ENCODE measurements at regions not wholly inside any gene's neighbourhood (a gene's known extent, or its start where the extent isn't known, plus 50 kb on each side); places are given as distances from the start of the nearest gene placed in this dataset.

GRCh38 chr2:7353571-7353970, 436.4 kb downstream of the RNF144A start:
- ChIA-PET CTCF (no interaction called here), POLR2A (no interaction called here)
- no peaks in the 10 kb centered on the region for H3K4me1 Mint-ChIP-seq (ENCODE audit: low read depth, unreplicated experiment)
- no peak for TF ChIP-seq CTCF (IDR thresholded peaks at IDR 0.05; ENCODE audit: insufficient read depth in 1 of 2, low read depth in 1 of 2, low read length in 1 of 2, severe bottlenecking in 1 of 2, unreplicated experiment in 1 of 2)
- DNase-seq = no peak
- no peaks in the 10 kb centered on the region for H3K4me1 ChIP-seq
- peaks cover 10% of the 10 kb centered on the region for H3K27me3 Mint-ChIP-seq (ENCODE audit: insufficient read depth, unreplicated experiment)
- BruUV-seq (replicated peaks) = no TSS peak
- no peaks in the 10 kb centered on the region for H3K36me3 ChIP-seq (ENCODE audit: control insufficient read depth, insufficient read depth, low read length)
- no peak overlapping the region for H3K4me3 ChIP-seq (ENCODE audit: low read depth, low read length)
- H3K9me3 Mint-ChIP-seq (ENCODE audit: unreplicated experiment) = no peaks in the 10 kb centered on the region
- H3K4me3 Mint-ChIP-seq (ENCODE audit: unreplicated experiment) = no peak overlapping the region
- intact Hi-C loops (cut with micrococcal nuclease; ENCODE audit: unreplicated experiment) = no loop called here
- no peaks in the 10 kb centered on the region for H3K36me3 Mint-ChIP-seq (ENCODE audit: insufficient read depth, unreplicated experiment)
- H3K9me3 ChIP-seq = no peaks in the 10 kb centered on the region
- H3K27me3 ChIP-seq (replicated peaks; ENCODE audit: control insufficient read depth, insufficient read depth, low read length) = no peaks in the 10 kb centered on the region
- H3K27ac Mint-ChIP-seq (ENCODE audit: unreplicated experiment) = no peak overlapping the region

GRCh38 chr2:7355781-7356180, 438.6 kb downstream of the RNF144A start:
- Mint-ChIP-seq H3K27ac (ENCODE audit: unreplicated experiment) (no peak overlapping the region), H3K4me1 (ENCODE audit: low read depth, unreplicated experiment) (no peaks in the 10 kb centered on the region), H3K9me3 (ENCODE audit: unreplicated experiment) (no peaks in the 10 kb centered on the region), H3K4me3 (ENCODE audit: unreplicated experiment) (no peak overlapping the region), H3K27me3 (ENCODE audit: insufficient read depth, unreplicated experiment) (peaks cover 2% of the 10 kb centered on the region), H3K36me3 (ENCODE audit: insufficient read depth, unreplicated experiment) (no peaks in the 10 kb centered on the region)
- no peaks in the 10 kb centered on the region for H3K4me1 ChIP-seq
- no peaks in the 10 kb centered on the region for H3K9me3 ChIP-seq
- TF ChIP-seq CTCF (IDR thresholded peaks at IDR 0.05; ENCODE audit: insufficient read depth in 1 of 2, low read depth in 1 of 2, low read length in 1 of 2, severe bottlenecking in 1 of 2, unreplicated experiment in 1 of 2) = no peak
- no peak for DNase-seq
- H3K36me3 ChIP-seq (ENCODE audit: control insufficient read depth, insufficient read depth, low read length) = no peaks in the 10 kb centered on the region
- ChIA-PET CTCF (no interaction called here), POLR2A (no interaction called here)
- no peaks in the 10 kb centered on the region for H3K27me3 ChIP-seq (replicated peaks; ENCODE audit: control insufficient read depth, insufficient read depth, low read length)
- intact Hi-C loops (cut with micrococcal nuclease; ENCODE audit: unreplicated experiment) = loop anchor here (2.0 kb wide), 1 partner anchor 153 kb away; no protein-coding TSS in a partner anchor
- BruUV-seq (replicated peaks) = no TSS peak
- H3K4me3 ChIP-seq (ENCODE audit: low read depth, low read length) = no peak overlapping the region

- peak; percentile 15 to 48 for DNase-seq
- POLR2A ChIA-PET = no interaction called here
- H3K27me3 Mint-ChIP-seq (ENCODE audit: insufficient read depth, unreplicated experiment) = peaks cover 2% of the 10 kb centered on the region
These were observed 439.8 kb downstream of the RNF144A start for GRCh38 chr2:7356909-7357584.

More at GRCh38 chr2:7356909-7357584, 439.8 kb downstream of the RNF144A start:
- Histone ChIP-seq H3K9me3 (no peaks in the 10 kb centered on the region), H3K36me3 (ENCODE audit: control insufficient read depth, insufficient read depth, low read length) (no peaks in the 10 kb centered on the region), H3K4me1 (no peaks in the 10 kb centered on the region), H3K27me3 (replicated peaks; ENCODE audit: control insufficient read depth, insufficient read depth, low read length) (no peaks in the 10 kb centered on the region), H3K4me3 (ENCODE audit: low read depth, low read length) (no peak overlapping the region)
- Mint-ChIP-seq H3K36me3 (ENCODE audit: insufficient read depth, unreplicated experiment) (no peaks in the 10 kb centered on the region), H3K9me3 (ENCODE audit: unreplicated experiment) (no peaks in the 10 kb centered on the region), H3K4me1 (ENCODE audit: low read depth, unreplicated experiment) (no peaks in the 10 kb centered on the region), H3K27ac (ENCODE audit: unreplicated experiment) (no peak overlapping the region), H3K4me3 (ENCODE audit: unreplicated experiment) (no peak overlapping the region)
- CTCF ChIA-PET = no interaction called here
- intact Hi-C loops (cut with micrococcal nuclease; ENCODE audit: unreplicated experiment) = loop anchor here (2.0 kb wide), 1 partner anchor 154 kb away; no protein-coding TSS in a partner anchor
- BruUV-seq (replicated peaks) = no TSS peak
- peak in 1 of 2 experiments; percentile 16 for TF ChIP-seq CTCF (IDR thresholded peaks at IDR 0.05; ENCODE audit: insufficient read depth in 1 of 2, low read depth in 1 of 2, low read length in 1 of 2, severe bottlenecking in 1 of 2, unreplicated experiment in 1 of 2)

All from Caco-2 (cell line).